ENCODE measurements at regions not wholly inside any gene's neighbourhood (a gene's known extent, or its start where the extent isn't known, plus 50 kb on each side); places are given as distances from the start of the nearest gene placed in this dataset.

DNA sequence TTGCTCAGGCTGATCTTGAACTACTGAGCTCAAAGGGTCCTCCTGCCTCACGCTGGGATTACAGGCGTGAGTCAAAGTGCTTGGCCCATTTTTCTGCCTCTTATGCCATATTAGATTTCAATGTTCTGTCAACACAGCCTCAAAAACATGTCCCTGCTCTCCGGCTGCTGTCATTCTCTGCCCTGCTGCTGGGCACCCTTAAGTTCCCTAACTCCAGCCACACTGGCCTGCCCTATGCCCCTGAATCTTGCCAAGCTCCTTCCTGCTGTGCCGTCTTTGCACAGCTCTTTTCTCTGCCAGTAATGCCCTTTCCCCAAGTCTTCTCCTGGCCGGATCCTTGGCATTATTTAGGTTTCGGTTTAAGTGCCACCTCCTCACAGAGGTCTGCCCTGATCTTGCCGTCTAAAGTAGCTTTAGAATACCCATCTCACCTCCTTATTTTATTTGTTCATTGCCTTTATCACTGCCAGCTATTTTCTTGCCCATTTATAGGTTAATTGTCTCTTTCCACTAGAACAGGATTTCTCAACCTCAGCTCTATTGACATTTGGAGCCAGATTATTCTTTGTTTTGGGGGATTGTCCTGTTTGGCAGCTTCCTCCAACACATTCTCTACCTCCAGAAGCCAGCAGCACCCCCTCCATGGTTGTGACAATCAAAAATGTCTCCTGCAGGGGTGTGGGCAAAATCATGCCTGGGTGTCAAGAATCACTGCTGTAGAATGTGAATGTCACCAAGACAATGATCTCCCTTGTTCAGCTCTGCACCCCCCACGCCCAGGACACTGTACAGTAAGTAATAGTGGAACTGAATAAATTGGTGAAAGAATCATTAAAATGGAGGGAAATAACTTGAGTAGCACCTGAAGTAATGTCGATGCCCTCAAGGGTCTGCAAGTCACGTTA is 168.2 kb downstream of the CYLD start:
- no peak for DNase-seq

- DNase-seq = no peak
Measured at GRCh38 chr16:50908468-50908867, 166.6 kb downstream of the CYLD start.

GRCh38 chr16:50906454-50906853 is 164.6 kb downstream of the CYLD start:
- DNase-seq = no peak

- no peak for DNase-seq
Measured at GRCh38 chr16:50902457-50902856, 160.6 kb downstream of the CYLD start.

DNA sequence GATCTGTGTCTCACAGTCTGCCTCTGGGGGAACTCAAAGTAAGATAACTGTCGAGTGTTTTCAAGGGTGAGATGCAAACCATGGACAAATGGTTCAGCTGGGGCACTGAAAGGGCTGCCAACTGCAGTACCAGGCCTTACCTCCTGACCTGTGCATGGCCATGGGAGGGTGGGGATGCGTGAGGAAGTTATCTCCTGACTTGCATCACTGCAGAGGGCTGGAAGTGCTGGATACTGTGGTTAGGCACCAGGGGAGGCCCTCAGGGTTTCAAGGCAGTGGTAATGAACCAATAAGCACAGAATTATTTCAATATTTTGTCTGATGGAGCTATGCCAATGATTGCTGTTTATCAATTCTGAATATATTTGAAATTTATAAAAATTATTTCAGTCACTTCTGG is 159.2 kb downstream of the CYLD start:
- no peak for DNase-seq

DNA sequence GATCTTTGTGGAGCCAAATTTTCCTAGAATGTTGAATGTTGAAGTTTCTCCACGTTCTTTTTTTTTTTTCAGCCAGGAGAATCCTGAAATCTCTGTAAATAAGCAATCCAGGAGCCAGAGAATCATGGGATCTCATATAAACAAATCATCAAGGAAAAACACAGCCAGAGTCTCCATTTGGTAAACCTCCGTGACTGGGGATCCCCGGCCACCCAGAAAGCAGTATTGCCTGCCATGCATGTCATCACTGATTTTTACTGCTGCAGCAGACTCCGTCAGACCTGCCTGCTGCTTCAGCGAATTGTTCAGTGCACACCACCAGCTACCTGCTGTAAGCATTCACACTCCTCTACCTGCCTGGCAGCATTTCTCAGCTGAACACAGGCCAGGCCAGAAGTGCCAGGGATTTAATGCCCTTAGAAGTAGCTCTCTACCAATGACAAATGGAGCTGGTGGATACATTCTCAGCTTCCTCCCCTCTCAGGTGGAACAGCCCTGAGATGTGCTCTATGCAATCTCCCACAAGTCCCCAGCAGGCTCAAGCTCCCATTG is 158.6 kb downstream of the CYLD start:
- DNase-seq = no peak

- DNase-seq = no peak
Measured at GRCh38 chr16:50899951-50900350, 158.1 kb downstream of the CYLD start.

DNA sequence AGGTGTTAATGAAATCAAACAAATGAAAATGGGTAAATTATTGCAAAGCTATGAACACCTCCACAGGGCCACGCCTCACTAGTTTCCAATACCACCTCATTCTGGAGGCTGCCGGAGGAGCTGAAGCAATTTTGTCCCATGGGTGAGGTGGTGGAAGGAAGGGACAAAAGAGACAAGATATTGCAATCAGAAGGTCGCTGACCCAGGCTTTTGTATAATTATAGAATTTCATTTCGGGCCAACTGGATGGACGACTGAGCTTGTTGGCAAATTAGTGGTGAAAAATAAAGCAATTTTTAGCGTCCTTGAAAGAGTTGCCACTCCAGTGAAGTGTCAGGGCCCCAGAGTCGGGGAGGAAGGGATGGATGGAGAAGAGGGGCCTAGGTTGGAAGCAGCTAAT is 147.9 kb downstream of the CYLD start:
- DNase-seq = no peak

DNA sequence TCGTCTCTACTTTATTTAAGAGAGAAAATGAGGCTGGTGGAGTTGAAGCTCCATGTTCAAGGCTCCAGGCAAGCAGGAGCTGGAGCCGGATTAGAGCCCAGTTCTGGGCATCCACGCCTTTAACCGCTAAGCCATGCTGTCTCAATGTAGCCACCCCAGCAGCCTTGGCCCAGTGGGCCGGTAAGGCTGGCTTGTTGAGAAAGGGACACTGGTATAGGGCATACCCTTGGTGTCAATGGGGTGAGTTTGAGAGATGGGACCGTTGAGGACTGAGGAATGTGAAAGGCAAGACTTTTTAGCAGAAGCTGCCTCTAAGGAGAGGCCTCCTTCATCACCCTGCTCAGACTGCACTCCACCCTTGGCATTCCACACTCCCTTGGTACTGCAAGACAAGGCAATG is 147.4 kb downstream of the CYLD start:
- no peak for DNase-seq

- no peak for DNase-seq
Measured at GRCh38 chr16:50888486-50889261, 146.8 kb downstream of the CYLD start.

DNA sequence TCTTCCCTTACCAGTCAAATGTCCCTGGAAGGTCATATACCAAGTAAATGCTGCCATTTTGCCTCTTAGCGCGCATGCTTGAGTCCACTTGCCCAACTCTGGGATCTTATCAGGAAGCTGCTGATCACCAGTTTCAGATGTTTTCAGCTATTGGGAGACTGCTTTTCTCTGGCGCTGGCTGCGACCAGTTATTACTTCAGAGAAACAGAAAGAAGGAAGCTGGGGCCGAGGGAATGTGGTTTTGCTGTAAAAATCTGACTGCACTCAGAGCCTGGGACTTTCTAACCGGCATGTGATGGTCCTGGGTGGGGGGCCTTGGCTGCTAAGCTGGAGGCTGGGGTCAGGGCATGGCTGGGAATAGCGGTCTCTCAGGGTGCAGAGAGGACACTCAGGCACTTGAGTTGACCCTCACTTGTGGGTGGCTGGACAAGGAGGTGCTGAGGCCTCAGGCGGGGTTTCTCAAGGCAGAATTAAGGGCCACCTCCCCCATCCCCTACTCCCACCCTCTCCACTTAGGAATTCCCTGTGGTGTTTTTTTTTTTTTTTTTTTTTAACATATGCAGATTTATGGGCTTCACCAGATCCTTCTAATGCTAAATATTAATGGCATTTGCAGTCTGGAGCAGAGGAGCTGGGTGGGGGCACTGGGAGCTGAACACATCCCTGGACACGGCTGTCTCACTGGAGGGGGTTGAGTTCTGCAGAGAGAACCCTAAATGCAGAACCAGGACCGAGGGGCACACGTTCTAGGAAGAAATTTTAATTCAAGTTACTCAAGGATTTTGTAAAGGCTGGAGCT is 145.8 kb downstream of the CYLD start:
- no peak for DNase-seq

DNA sequence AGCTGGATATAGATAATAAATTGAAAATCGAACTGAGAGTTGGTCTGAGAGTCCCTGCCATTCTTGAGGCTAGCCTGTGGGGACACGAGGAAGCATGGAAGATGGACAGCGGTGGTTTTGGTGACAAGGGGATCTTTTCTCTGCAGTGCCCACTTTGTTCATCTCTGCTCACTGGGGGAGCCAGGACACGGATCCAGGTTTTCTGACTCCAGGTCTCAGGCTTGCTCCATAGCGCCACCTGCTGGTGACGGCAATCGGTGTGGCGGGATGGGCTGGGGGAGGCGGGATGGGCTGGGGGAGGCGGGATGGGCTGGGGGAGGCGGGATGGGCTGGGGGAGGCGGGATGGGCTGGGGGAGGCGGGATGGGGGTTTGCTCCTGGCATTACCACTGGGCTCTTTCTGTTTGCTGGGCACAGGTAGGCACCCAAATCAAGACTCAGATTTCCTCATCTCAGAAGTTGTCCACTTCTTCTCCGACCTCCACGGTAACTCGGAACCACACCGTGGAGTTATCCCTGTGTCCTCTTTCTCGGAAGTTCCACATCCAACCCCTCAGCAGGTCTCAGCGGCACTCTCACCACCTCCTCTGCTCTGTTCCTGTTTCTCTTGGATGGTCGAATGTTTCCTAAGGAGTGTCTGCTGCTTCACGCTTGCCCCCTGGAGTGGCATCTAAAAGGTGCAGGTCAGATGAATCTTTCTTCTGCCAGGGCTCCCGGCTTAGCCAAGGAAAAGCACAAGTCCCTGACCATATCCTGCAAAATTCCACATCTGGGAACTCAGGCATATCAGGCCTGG is 142.4 kb downstream of the CYLD start:
- no peak for DNase-seq

DNA sequence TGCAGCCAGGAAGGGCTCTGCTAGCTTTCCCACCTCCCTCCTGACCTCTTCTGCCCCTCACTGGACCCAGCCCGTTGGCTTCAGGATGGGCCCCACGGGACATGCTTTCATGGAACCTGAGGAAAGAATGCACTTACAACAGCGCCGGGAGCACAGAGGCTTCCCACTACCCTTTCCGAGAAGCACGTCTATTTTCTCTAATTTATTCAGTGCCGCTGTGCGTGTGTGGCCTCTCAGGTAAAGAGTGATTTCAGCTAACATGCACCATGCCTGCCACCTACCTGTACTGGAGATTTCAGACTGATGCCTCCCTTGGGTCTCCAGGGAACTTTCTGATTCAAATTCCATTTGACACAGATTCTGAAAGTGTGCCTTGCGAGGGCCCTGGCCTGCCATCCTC is 140.1 kb downstream of the CYLD start:
- DNase-seq = no peak

DNA sequence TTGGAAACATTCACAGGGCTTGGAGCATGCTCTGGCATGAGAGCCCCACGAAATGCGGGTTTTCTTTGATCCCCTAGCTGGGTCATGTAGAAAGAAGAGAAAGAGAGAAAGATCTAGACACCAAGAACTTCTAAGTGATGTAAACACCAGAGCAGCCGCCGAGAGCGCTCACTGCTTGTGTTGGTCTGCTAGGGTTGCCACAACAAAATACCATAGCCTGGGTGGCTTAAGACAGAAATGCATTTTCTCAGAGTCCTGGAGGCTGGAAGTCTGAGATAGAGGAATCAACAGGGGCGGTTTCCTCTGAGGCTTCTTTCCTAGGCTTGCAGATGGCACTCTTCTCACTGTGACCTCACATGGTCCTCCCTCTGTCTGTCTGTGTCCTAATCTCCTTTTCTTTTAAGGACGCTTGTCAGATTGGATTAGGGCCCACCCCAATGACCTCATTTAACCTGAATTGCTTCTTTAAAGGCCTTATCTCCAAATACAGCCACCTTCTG is 139.5 kb downstream of the CYLD start:
- no peak for DNase-seq

DNA sequence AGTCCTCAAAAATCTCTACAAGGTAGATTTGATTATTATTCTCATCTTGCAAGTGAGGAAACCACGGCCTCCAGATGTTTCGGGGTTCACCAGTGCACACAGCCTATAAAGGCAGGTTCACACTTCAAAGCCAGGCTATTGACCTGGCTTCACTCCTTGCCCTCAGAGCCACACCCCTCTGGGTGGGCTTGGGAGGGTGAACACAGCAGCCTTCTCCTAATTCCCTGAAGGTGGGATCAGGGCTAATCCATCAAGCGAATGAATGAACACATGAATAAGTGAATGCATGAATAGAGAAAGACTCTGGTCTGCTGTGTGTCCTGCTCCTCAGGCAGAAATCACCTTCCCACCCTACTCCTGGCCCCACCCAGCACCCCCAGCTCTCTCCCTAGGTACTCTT is 139.0 kb downstream of the CYLD start:
- no peak for DNase-seq

- peak; percentile 77 for DNase-seq
Measured at GRCh38 chr16:50879873-50880695, 138.2 kb downstream of the CYLD start.

DNA sequence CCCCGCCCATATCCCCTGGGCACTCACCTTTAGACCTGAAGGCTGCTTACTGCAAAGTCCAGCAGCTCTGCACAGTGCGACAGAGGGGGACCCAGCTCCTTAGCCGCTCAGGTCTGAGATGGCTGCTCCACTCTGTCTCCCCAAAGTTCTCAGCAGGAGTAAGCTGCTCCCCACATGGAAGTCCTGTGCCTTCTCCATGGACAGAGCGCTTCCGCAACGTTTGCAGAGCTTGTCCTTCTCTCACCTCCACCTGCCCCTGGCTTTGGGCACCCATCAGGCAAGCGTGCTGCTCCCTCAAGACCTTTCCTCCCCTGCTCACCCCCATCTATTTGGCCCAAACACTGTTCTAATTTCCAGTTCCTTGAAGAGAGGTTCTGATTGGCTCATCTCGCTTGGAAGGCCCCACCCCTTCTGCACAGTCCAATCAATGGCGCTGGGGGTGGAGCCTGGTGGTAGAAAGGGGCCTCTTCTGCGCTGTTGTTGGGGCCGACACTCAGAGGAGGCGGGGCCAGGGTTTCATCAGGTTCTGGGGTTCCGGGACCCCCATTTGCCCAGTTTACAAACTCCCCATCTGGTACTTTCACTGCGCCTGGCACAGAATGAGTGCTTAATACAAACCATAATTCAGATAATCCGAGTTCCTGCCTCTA is 137.2 kb downstream of the CYLD start:
- DNase-seq = no peak

DNA sequence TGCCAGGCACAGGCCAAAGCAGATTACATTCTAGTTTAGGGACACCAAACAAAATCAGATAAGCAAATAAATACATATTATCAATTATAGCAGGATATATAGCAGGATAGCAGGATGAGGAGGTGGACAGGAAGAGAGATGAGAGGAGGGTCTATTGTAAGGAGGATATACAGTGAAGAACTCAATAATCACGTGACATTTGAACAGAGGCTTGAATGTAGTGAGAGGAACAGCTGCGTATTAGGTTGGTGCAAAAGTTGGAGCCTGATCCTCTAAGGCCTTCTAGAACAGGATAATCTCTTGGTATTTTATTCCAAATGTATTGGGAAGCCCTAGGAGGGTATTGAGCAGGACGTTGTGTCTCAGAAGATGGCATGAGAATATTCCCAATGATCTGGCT is 136.7 kb downstream of the CYLD start:
- no peak for DNase-seq

GRCh38 chr16:50876263-50876662 is 134.4 kb downstream of the CYLD start:
- no peak for DNase-seq

GRCh38 chr16:50868577-50868976 is 126.7 kb downstream of the CYLD start:
- DNase-seq = no peak

- DNase-seq = no peak
Measured at GRCh38 chr16:50866806-50867205, 124.9 kb downstream of the CYLD start.
